Neuronal stem cell (in vitro differentiated cells): ENCODE measurements at regions not wholly inside any gene's neighbourhood (a gene's known extent, or its start where the extent isn't known, plus 50 kb on each side); places are given as distances from the start of the nearest gene placed in this dataset.

Source experiments
- DNase-seq: peaks from one replicate; pipeline ENCODE4 v3.0.0-alpha.2; 2013; ENCODE audit warnings: low spot score
- H2AFZ ChIP-seq: one replicate; pipeline ENCODE4 v1.6.1; 2013; ENCODE audit warnings: mild to moderate bottlenecking, low read length, inconsistent platforms
- H2AK5ac ChIP-seq: 2 replicates; pipeline ENCODE4 v1.6.1; 2013; ENCODE audit warnings: low read depth, mild to moderate bottlenecking, inconsistent platforms, low read length, moderate library complexity, mixed read lengths
- H2BK120ac ChIP-seq: 2 replicates; pipeline ENCODE4 v1.6.1; 2013; ENCODE audit warnings: low read depth, mild to moderate bottlenecking, inconsistent platforms, low read length, moderate library complexity, mixed read lengths
- H2BK12ac ChIP-seq: one replicate; pipeline ENCODE4 v1.6.1; 2013; ENCODE audit warnings: low read length, inconsistent platforms
- H2BK15ac ChIP-seq: 2 replicates; pipeline ENCODE4 v1.6.1; 2013; ENCODE audit warnings: mild to moderate bottlenecking, low read length, inconsistent platforms, mixed read lengths
- H2BK5ac ChIP-seq: one replicate; pipeline ENCODE4 v1.6.1; 2013; ENCODE audit warnings: inconsistent platforms, mild to moderate bottlenecking, low read length, moderate library complexity
- H3K14ac ChIP-seq: one replicate; pipeline ENCODE4 v1.6.1; 2013; ENCODE audit warnings: low read length, inconsistent platforms
- H3K18ac ChIP-seq: 2 replicates; pipeline ENCODE4 v1.6.1; 2013; ENCODE audit warnings: low read length, inconsistent platforms
- H3K23ac ChIP-seq: 2 replicates; pipeline ENCODE4 v1.6.1; 2013; ENCODE audit warnings: low read depth, mild to moderate bottlenecking, mixed read lengths, low read length, inconsistent platforms; ENCODE audit not compliant: poor library complexity
- H3K27ac ChIP-seq: replicated peaks from 3 replicates; pipeline ENCODE4 v1.5.1; 2013; ENCODE audit warnings: low read length, inconsistent platforms
- H3K27me3 ChIP-seq, 3 experiments: 2 replicates each; pipeline ENCODE4 v1.6.1; 2013; ENCODE audit warnings: low read length in 3 of 3, mild to moderate bottlenecking in 2 of 3, inconsistent platforms in 1 of 3, low read depth in 1 of 3, mixed read lengths in 1 of 3, moderate library complexity in 1 of 3; ENCODE audit not compliant: control insufficient read depth in 3 of 3, insufficient read depth in 3 of 3
- H3K36me3 ChIP-seq, 2 donors: replicated peaks in 1 of 2; 2 replicates each; pipeline ENCODE4 v1.6.1; 2013; ENCODE audit warnings: low read length in 2 of 2; ENCODE audit not compliant: control insufficient read depth in 2 of 2, insufficient read depth in 2 of 2
- H3K4ac ChIP-seq: 2 replicates; pipeline ENCODE4 v1.6.1; 2013; ENCODE audit warnings: inconsistent platforms, mild to moderate bottlenecking, low read length, moderate library complexity
- H3K4me1 ChIP-seq, 2 donors: 1 replicate in 1 of 2; 2 replicates in 1 of 2; pipeline ENCODE4 v1.6.1; 2013; ENCODE audit warnings: low read length in 2 of 2, low read depth in 1 of 2; ENCODE audit not compliant: control insufficient read depth in 2 of 2, insufficient read depth in 1 of 2
- H3K4me2 ChIP-seq: one replicate; pipeline ENCODE4 v1.6.1; 2013; ENCODE audit warnings: mild to moderate bottlenecking, low read length, inconsistent platforms; ENCODE audit not compliant: insufficient read depth, poor library complexity, severe bottlenecking
- H3K4me3 ChIP-seq, 2 donors: 2 replicates each; pipeline ENCODE4 v1.5.1; 2013; ENCODE audit warnings: low read length in 2 of 2, mild to moderate bottlenecking in 2 of 2, inconsistent platforms in 1 of 2, moderate library complexity in 1 of 2
- H3K79me1 ChIP-seq: one replicate; pipeline ENCODE4 v1.6.1; 2013; ENCODE audit warnings: low read depth, mild to moderate bottlenecking, inconsistent platforms, low read length, moderate library complexity
- H3K9ac ChIP-seq: one replicate; pipeline ENCODE4 v1.6.1; 2013; ENCODE audit warnings: mild to moderate bottlenecking, low read depth, low read length, inconsistent platforms; ENCODE audit not compliant: poor library complexity
- H3K9me3 ChIP-seq, 2 donors: replicated peaks in 1 of 2; 2 replicates each; pipeline versions ENCODE3 to v1.6.1; 2013; ENCODE audit warnings: low read length in 2 of 2, mild to moderate bottlenecking in 2 of 2, inconsistent platforms in 1 of 2, low read depth in 1 of 2, mixed read lengths in 1 of 2, moderate library complexity in 1 of 2; ENCODE audit not compliant: control insufficient read depth in 2 of 2, insufficient read depth in 1 of 2
- H4K8ac ChIP-seq: one replicate; pipeline ENCODE4 v1.6.1; 2013; ENCODE audit warnings: low read depth, mild to moderate bottlenecking, inconsistent platforms, low read length, moderate library complexity
- H4K91ac ChIP-seq: one replicate; pipeline ENCODE4 v1.6.1; 2013; ENCODE audit warnings: low read length, low read depth, mild to moderate bottlenecking, inconsistent platforms; ENCODE audit not compliant: poor library complexity
- WGBS, 2 donors: extraction: QIAGEN DNeasy Blood & Tissue Kit; methylation state at CpG; one replicate each; pipeline ENCODE4 v1.1.7; 2013; ENCODE audit warnings: missing lambda C conversion rate in 2 of 2, mixed read lengths in 1 of 2; ENCODE audit not compliant: insufficient read length in 2 of 2, insufficient replicate concordance in 1 of 2; ENCODE audit errors: extremely low coverage in 2 of 2; 5-methylcytosine and 5-hydroxymethylcytosine counted together

DNA sequence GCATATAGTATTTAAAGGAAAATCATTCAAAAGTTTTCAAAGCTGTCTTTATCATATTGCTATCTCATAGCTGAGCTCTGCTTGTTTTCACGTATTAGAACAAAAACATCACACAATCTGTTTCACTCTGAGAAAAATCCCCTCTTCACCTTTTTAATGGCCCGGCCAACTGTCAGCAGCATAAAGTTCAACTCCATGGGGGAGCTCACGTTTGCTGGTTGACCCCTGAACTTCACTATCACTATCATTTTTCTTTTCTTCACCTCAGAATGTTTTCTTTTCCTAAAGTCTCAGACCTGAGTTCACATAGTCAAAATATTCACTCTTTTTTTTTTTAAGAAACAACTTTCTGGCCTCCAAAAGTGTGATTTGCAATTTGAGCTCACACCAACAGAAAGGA, 374.4 kb upstream of the MARCKS start:
- Histone ChIP-seq H2AK5ac (no peak overlapping the region), H3K9me3 (no peaks in the 10 kb centered on the region), H3K79me1 (no peaks in the 10 kb centered on the region), H3K27me3 (no peaks in the 10 kb centered on the region), H3K4me1 (no peaks in the 10 kb centered on the region), H2BK12ac (no peak overlapping the region), H4K8ac (no peak overlapping the region), H3K27ac (no peak overlapping the region), H3K14ac (no peak overlapping the region), H3K18ac (no peak overlapping the region), H2BK5ac (no peak overlapping the region), H3K4ac (no peak overlapping the region), H3K23ac (no peak overlapping the region), H3K9ac (no peak overlapping the region), H2BK120ac (no peak overlapping the region), H2AFZ (no peak overlapping the region), H3K36me3 (no peaks in the 10 kb centered on the region), H4K91ac (no peak overlapping the region), H2BK15ac (no peak overlapping the region), H3K4me2 (no peak overlapping the region), H3K4me3 (no peak overlapping the region)
- no CpG with 5 or more reads among the region's 3 CpGs for WGBS, 2 donors
- DNase-seq = no peak

GRCh38 chr6:113486199-113486598, 370.9 kb upstream of the MARCKS start:
- Histone ChIP-seq H3K27ac (no peak overlapping the region), H3K18ac (no peak overlapping the region), H2AFZ (no peak overlapping the region), H2AK5ac (no peak overlapping the region), H3K9ac (no peak overlapping the region), H3K79me1 (no peaks in the 10 kb centered on the region), H3K9me3 (no peaks in the 10 kb centered on the region), H3K4me2 (no peak overlapping the region), H3K36me3 (no peaks in the 10 kb centered on the region), H3K14ac (no peak overlapping the region), H3K4me3 (no peak overlapping the region), H4K8ac (no peak overlapping the region), H2BK5ac (no peak overlapping the region), H3K4ac (no peak overlapping the region), H2BK15ac (no peak overlapping the region), H3K4me1 (no peaks in the 10 kb centered on the region), H3K23ac (no peak overlapping the region), H2BK12ac (no peak overlapping the region), H3K27me3 (no peaks in the 10 kb centered on the region), H4K91ac (no peak overlapping the region), H2BK120ac (no peak overlapping the region)
- no CpG with 5 or more reads among the region's 2 CpGs for WGBS, 2 donors
- DNase-seq = no peak

DNA sequence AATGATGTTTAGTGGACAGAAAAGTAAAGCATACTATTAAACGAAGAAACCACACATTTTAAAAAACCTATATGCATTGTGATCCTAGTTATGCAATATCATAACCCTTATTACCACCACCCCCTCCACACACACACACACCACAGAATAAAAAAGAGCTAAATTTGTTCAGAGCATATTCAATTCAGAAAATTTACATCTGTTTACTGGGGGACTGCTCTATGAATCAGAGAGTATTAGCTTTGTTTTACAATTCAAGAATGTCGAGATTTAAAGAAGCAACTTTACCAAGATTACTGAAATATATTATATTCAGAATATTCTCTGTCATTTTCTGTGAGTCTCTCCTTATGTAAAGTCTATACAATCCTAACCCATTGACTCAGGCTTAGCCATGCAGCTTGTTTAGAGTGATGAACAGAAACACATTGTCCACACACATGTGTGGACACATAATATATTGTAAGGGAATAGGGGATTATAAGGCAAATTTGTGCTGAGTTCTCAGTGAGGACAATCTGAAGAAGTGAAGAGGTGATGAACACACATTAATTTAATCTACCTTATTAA, 369.6 kb upstream of the MARCKS start:
- Histone ChIP-seq H2BK120ac (no peak overlapping the region), H3K4me1 (no peaks in the 10 kb centered on the region), H2BK12ac (no peak overlapping the region), H4K8ac (no peak overlapping the region), H2BK15ac (no peak overlapping the region), H2BK5ac (no peak overlapping the region), H4K91ac (no peak overlapping the region), H3K18ac (no peak overlapping the region), H3K9me3 (no peaks in the 10 kb centered on the region), H3K27me3 (no peaks in the 10 kb centered on the region), H3K4ac (no peak overlapping the region), H3K79me1 (no peaks in the 10 kb centered on the region), H3K14ac (no peak overlapping the region), H2AFZ (no peak overlapping the region), H3K4me3 (no peak overlapping the region), H2AK5ac (no peak overlapping the region), H3K4me2 (no peak overlapping the region), H3K36me3 (no peaks in the 10 kb centered on the region), H3K27ac (no peak overlapping the region), H3K23ac (no peak overlapping the region), H3K9ac (no peak overlapping the region)
- DNase-seq = no peak
- WGBS, 2 donors = no CpG with 5 or more reads among the region's 2 CpGs

- Histone ChIP-seq H3K4me3 (no peak overlapping the region), H2AFZ (no peak overlapping the region), H4K91ac (no peak overlapping the region), H3K14ac (no peak overlapping the region), H3K4me1 (no peaks in the 10 kb centered on the region), H3K79me1 (no peaks in the 10 kb centered on the region), H3K18ac (no peak overlapping the region), H3K27me3 (no peaks in the 10 kb centered on the region), H3K27ac (no peak overlapping the region), H3K36me3 (no peaks in the 10 kb centered on the region), H4K8ac (no peak overlapping the region), H3K4me2 (no peak overlapping the region), H2AK5ac (no peak overlapping the region), H3K9me3 (no peaks in the 10 kb centered on the region), H2BK5ac (no peak overlapping the region), H2BK120ac (no peak overlapping the region), H3K23ac (no peak overlapping the region), H2BK12ac (no peak overlapping the region), H3K4ac (no peak overlapping the region), H3K9ac (no peak overlapping the region), H2BK15ac (no peak overlapping the region)
- no CpG with 5 or more reads among the region's 2 CpGs for WGBS, 2 donors
- no peak for DNase-seq
Observed at GRCh38 chr6:113488061-113488460, 369.1 kb upstream of the MARCKS start.
